AML-193 (cell line): ENCODE measurements at regions not wholly inside any gene's neighbourhood (a gene's known extent, or its start where the extent isn't known, plus 50 kb on each side); places are given as distances from the start of the nearest gene placed in this dataset.

Experiments
- DNase-seq, 2 experiments: peaks; one replicate each; lab custom pipeline; 2025; lab: John Stamatoyannopoulos, UW

- DNase-seq, result no peak
Measured at GRCh38 chr11:109350091-109350490, 71.9 kb upstream of the C11orf87 start.

- DNase-seq, result no peak
Measured at GRCh38 chr11:109362059-109362458, 59.9 kb upstream of the C11orf87 start.

GRCh38 chr11:109363682-109364081, 58.3 kb upstream of the C11orf87 start:
- DNase-seq, result no peak

- no peak for DNase-seq
Measured at GRCh38 chr11:109364851-109365250, 57.1 kb upstream of the C11orf87 start.

- no peak for DNase-seq
Measured at GRCh38 chr11:109371444-109372176, 50.4 kb upstream of the C11orf87 start.
